HL-60 (cell line): ENCODE measurements at regions not wholly inside any gene's neighbourhood (a gene's known extent, or its start where the extent isn't known, plus 50 kb on each side); places are given as distances from the start of the nearest gene placed in this dataset.

ENCODE experiments used
- DNase-seq, 2 experiments: peaks; one replicate each; pipeline ENCODE4 v3.0.0-alpha.2; 2010 to 2020; ENCODE audit warnings: low read depth in 1 of 2, low spot score in 1 of 2
- H3K27ac ChIP-seq: fragments of 250-450 bp; sonication (Bioruptor Pico); replicated peaks from 2 replicates; pipeline ENCODE4 v1.5.1; 2020; ENCODE audit warnings: mild to moderate bottlenecking, moderate library complexity
- H3K27me3 ChIP-seq: fragments of 250-450 bp; sonication (Bioruptor Pico); 2 replicates; pipeline ENCODE4 v1.5.1; 2021; ENCODE audit warnings: mild to moderate bottlenecking, moderate library complexity; ENCODE audit not compliant: insufficient read depth, poor library complexity, severe bottlenecking
- H3K4me3 ChIP-seq: replicated peaks from 2 replicates; pipeline ENCODE4 v1.5.1; 2011; ENCODE audit warnings: mild to moderate bottlenecking, control low read depth, low read length; ENCODE audit not compliant: insufficient read depth
- CTCF ChIP-seq: IDR thresholded peaks from one replicate; pipeline ENCODE4 v1.5.1; 2011; ENCODE audit warnings: low read length, control low read depth, inconsistent platforms; ENCODE audit not compliant: insufficient read depth
- GABPA ChIP-seq: IDR thresholded peaks from 2 replicates; pipeline ENCODE4 v1.6.1; 2012; ENCODE audit warnings: low read depth
- POLR2AphosphoS5 ChIP-seq: IDR thresholded peaks from 2 replicates; pipeline ENCODE4 v1.6.1; 2012; ENCODE audit warnings: low read depth
- REST ChIP-seq: IDR thresholded peaks from 2 replicates; pipeline ENCODE4 v1.6.1; 2012; ENCODE audit warnings: low read depth; ENCODE audit not compliant: insufficient replicate concordance
- SPI1 ChIP-seq: IDR thresholded peaks from 2 replicates; pipeline ENCODE4 v1.6.1; 2012; ENCODE audit warnings: low read depth, mild to moderate bottlenecking, borderline replicate concordance

GRCh38 chr6:28710466-28711191 lies 184.9 kb downstream of the GPX5 start:
- Histone ChIP-seq H3K4me3 (no peak overlapping the region), H3K27ac (no peak overlapping the region), H3K27me3 (no peaks in the 10 kb centered on the region)
- no peak for DNase-seq
- TF ChIP-seq SPI1 = no peak
- no peak for TF ChIP-seq REST
- no peak for TF ChIP-seq POLR2AphosphoS5
- no peak for TF ChIP-seq GABPA
- no peak for TF ChIP-seq CTCF

- TF ChIP-seq CTCF = no peak
- no peak for TF ChIP-seq REST
- TF ChIP-seq SPI1 = no peak
- TF ChIP-seq GABPA = no peak
- TF ChIP-seq POLR2AphosphoS5 = no peak
- Histone ChIP-seq H3K4me3 (no peak overlapping the region), H3K27ac (no peak overlapping the region), H3K27me3 (no peaks in the 10 kb centered on the region)
- no peak for DNase-seq
These were observed 185.6 kb downstream of the GPX5 start for GRCh38 chr6:28711325-28711724.

- no peak overlapping the region for H3K4me3 ChIP-seq
- DNase-seq = no peak
These were observed 186.2 kb downstream of the GPX5 start for GRCh38 chr6:28711788-28712341.

More at GRCh38 chr6:28711788-28712341, 186.2 kb downstream of the GPX5 start:
- H3K27me3 ChIP-seq = no peaks in the 10 kb centered on the region
- no peak for TF ChIP-seq REST
- no peak overlapping the region for H3K27ac ChIP-seq
